ENCODE measurements at regions not wholly inside any gene's neighbourhood (a gene's known extent, or its start where the extent isn't known, plus 50 kb on each side); places are given as distances from the start of the nearest gene placed in this dataset.

DNA sequence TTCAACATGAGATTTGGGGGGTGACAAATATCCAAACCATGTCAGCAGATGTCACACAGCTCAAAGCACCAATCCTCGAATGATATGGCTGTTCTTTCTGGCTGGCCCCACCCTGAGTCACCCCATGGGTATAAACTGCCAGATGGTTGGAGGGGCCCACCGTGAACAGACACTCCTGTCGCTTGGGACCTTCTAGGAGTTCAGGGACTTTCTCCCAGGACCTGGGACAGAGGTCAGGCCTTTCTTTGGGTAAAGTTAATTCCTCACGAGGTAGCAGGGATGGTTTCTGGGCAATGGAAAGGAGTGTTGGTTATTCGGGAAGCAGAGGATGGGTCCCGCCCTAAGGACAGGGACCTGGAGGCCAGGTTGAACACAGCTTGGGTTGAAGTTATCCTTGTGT lies 262.0 kb downstream of the ACTR3B start:
- in situ Hi-C loops (cut with MboI; ENCODE audit: low sequenced_read_pairs), result no loop called here
- no TSS peak for BruUV-seq (replicated peaks)

More for the DNA sequence above, 262.0 kb downstream of the ACTR3B start:
- no peak for ATAC-seq (ENCODE audit: low read depth)
- Histone ChIP-seq H4K8ac (ENCODE audit: low read depth in 2 of 2, low read length in 2 of 2) (no peak overlapping the region), H2AFZ (replicated peaks; ENCODE audit: low read length, poor library complexity) (no peak overlapping the region), H3K4me2 (ENCODE audit: low read depth, low read length) (no peak overlapping the region), H2AK9ac (replicated peaks; ENCODE audit: low read depth, low read length, poor library complexity) (no peak overlapping the region), H3K14ac (replicated peaks; ENCODE audit: low read depth, low read length) (no peak overlapping the region), H3K27ac (ENCODE audit: insufficient read depth, low read length) (no peak overlapping the region), H3K4me1 (ENCODE audit: control insufficient read depth, insufficient read depth, low read length) (no peaks in the 10 kb centered on the region), H3K36me3 (ENCODE audit: control insufficient read depth, insufficient read depth, low read length) (no peaks in the 10 kb centered on the region), H3K4ac (ENCODE audit: low read depth, low read length) (no peak overlapping the region), H3K4me3 (ENCODE audit: insufficient read depth, low read depth, low read length) (no peak overlapping the region), H3K23ac (ENCODE audit: low read depth, low read length) (no peak overlapping the region), H3K9me1 (ENCODE audit: insufficient read depth, low read length) (no peaks in the 10 kb centered on the region), H3K56ac (ENCODE audit: extremely low read depth, insufficient read depth, low read length) (no peak overlapping the region), H2BK120ac (ENCODE audit: low read depth, low read length) (no peak overlapping the region), H4K91ac (ENCODE audit: insufficient read depth, low read depth, low read length) (no peak overlapping the region), H4K20me1 (ENCODE audit: insufficient read depth, low read length) (no peaks in the 10 kb centered on the region), H2AK5ac (ENCODE audit: low read depth, low read length) (no peak overlapping the region), H2BK5ac (ENCODE audit: low read depth, low read length, poor library complexity, severe bottlenecking) (no peak overlapping the region), H3K18ac (ENCODE audit: low read depth, low read length) (no peak overlapping the region), H3K79me1 (ENCODE audit: low read depth in 1 of 2, low read length in 2 of 2) (no peaks in the 10 kb centered on the region), H2BK20ac (ENCODE audit: low read depth, low read length) (no peak overlapping the region), H3K9ac (ENCODE audit: low read depth, low read length) (no peak overlapping the region), H2BK15ac (ENCODE audit: low read depth, low read length) (no peak overlapping the region), H4K5ac (ENCODE audit: low read depth, low read length) (no peak overlapping the region), H3K9me3 (ENCODE audit: control insufficient read depth, insufficient read depth, low read length) (peaks cover 26% of the 10 kb centered on the region), H3K27me3 (ENCODE audit: control insufficient read depth, insufficient read depth, low read length) (no peaks in the 10 kb centered on the region)
- CTCF ChIA-PET, result no interaction called here
- DNase-seq, result no peak
- WGBS, 2 experiments (ENCODE audit: extremely low coverage in 2 of 2, insufficient read length in 1 of 2), result no CpG with 5 or more reads among the region's 6 CpGs
- dilution Hi-C loops (cut with HindIII; ENCODE audit: low sequenced_read_pairs, unreplicated experiment), result no loop called here
- intact Hi-C loops (cut with micrococcal nuclease), result no loop called here
- POLR2A ChIA-PET (ENCODE audit: unreplicated experiment), result no interaction called here
- TF ChIP-seq MXI1 (IDR thresholded peaks at IDR 0.05; ENCODE audit: borderline replicate concordance, low read depth, low read length), result no peak
- no peak for TF ChIP-seq USF2 (IDR thresholded peaks at IDR 0.05; ENCODE audit: low read depth, low read length)
- TF ChIP-seq CHD1 (IDR thresholded peaks at IDR 0.05; ENCODE audit: low read depth, low read length), result no peak
- TF ChIP-seq MAFK (IDR thresholded peaks at IDR 0.05; ENCODE audit: low read depth, low read length), result no peak
- no peak for TF ChIP-seq POLR2A (IDR thresholded peaks at IDR 0.05; ENCODE audit: low read depth, low read length)
- no peak for TF ChIP-seq FOS (IDR thresholded peaks at IDR 0.05; ENCODE audit: low read depth, low read length)
